Pons (tissue), 1 donor: ENCODE measurements at regions not wholly inside any gene's neighbourhood (a gene's known extent, or its start where the extent isn't known, plus 50 kb on each side); places are given as distances from the start of the nearest gene placed in this dataset.

Experiments
- DNase-seq: peaks from one replicate; pipeline ENCODE4 v3.0.0-alpha.2; 2016; ENCODE audit warnings: low spot score

DNA sequence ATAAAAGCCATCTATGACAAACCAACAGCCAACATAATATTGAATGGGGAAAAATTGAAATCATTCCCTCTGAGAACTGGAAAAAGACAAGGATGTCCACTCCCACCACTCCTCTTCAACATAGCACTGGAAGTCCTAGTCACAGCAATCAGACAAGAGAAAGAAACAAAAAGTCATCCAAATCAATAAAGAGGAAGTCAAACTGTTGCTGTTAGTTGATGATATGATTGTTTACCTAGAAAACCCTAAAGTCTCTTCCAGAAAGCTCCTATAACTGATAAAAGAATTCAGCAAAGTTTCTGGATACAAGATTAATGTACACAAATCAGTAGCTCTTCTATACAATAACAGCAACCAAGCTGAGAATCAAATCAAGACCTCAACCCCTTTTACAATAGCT lies 285.1 kb upstream of the PHF14 start:
- DNase-seq, result no peak

DNA sequence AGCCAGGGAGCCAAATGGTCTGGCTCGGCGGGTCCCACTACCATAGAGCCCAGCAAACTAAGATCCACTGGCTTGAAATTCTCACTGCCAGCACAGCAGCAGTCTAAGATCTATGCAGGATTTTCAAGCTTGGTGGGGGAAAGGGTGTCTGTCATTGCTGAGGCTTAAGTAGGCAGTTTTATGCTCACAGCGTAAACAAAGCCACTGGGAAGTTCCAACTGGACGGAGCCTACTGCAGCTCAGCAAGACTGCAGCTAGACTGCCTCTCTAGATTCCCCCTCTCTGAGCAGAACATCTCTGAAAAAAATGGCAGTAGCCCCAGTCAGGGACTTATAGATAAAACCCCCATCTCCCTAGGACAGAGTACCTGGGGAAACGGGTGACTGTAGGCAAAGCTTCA lies 277.6 kb upstream of the PHF14 start:
- DNase-seq, result no peak

DNA sequence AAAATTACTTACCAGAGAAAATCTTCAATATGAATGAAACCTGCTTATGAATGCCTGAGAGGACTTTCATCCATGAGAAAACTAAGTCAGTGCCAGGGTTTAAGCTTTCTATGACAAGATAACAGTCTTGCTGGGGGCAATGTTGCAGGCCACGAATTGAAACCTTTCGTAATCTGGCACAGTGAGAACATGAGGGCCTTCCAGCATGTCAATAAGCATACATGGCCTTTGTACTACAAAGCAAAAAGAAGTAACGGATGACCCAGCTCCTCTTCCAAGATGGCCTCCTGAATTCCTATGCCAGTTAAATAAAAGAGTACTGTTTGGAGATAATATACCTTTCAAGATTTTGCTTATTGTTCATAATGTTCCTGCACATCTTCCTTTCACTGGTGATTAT lies 270.6 kb upstream of the PHF14 start:
- no peak for DNase-seq

DNA sequence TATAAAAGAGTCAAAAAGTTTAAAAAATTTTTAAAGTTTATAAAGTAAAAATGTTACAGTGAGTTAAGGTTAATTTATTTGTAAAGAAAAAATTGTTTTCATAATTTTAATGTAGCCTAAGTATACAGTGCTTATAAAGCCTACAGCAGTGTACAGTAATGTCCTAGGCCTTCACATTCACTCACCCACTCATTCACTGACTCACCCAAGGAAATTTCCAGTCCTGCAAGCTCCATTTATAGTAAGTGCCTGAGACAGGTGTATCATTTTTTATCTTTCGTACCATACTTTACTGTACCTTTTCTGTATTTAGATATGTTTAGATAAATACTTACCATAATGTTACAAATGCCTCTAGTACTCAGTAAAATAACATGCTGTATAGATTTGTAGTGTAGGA lies 269.7 kb upstream of the PHF14 start:
- DNase-seq, result no peak

DNA sequence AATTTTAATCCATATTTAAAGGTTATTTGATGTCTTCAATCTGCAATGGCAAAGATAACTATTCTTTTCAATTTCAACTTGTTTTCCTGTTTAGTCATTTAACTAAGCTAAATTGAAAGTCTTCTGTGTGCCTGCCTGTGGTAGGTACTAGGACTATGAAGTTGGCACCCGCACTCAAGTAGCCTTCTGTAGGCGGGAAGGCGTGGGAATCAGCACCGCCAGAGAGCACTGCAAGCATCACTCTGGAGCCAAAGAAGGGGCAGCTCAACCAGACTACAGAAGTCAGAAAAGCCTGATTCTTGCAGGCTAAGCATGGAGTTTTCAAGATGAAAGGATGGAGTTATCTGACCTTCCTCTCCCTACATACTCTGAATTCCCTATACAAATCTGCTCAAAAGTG lies 269.0 kb upstream of the PHF14 start:
- DNase-seq, result no peak

DNA sequence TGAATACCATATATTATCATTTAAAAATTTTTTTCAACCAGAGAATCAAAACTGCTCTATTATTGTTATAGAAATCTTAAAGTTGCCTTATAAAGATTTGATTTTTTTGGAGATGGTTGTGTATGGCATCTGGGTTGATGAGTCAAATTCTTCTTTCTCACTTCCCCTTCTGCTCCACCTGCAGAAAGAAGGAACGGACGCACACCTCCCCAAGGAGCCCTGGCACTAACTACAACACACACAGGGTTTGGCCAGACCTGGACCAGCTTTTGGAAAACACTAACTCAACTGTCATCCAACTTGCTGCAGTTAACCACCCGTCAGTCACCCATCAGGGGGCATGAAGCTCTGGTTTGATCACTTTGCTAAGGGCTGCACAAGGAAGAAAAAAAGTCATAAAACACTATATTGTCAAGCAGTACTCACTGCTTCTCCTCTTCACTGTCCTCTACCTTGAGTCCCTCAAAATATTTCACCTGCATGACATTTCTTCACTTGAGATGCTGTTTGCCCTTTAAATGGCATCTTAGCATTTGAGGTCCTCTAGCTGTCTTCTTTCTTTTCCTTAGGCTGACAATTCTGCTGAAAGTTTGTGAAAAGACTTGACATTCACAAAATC lies 266.7 kb upstream of the PHF14 start:
- peak; percentile 11 for DNase-seq

DNA sequence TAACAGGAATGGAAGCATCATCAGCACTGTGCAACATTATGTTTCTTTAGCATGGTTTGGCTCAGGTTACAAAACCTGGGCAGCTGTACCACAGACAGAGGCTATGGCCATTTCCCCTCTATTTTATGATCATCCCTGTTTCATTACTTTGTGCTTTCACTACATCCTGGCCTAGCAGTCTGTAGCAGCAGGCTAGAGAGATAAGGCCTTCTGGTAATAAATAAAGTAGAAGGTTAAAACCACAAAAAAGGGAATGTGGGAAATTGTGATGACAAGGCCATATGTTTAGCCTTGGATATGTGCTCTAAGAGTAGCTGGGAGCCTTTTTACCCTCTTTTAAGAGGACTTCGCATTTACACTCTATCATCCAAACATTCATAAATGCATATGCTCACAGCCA lies 266.2 kb upstream of the PHF14 start:
- no peak for DNase-seq

DNA sequence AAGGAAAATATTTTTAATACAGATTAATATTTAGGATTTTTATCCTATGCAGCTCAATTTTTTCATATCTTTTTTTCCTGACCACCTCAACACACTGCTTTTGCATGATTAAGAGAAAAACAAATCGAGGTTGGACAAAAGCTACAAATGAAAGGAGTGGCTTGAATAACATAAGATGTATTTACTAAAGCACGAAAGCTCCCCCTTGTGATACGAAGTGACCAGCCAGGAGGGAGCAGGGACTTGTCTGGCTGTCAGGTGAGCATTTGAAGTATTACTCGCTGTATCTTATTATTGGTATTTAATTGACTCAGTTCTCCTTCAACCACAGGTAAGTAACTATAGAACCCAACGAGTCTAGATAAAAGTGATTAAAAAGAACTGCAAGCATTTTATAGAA lies 265.2 kb upstream of the PHF14 start:
- peak; percentile 56 for DNase-seq

DNA sequence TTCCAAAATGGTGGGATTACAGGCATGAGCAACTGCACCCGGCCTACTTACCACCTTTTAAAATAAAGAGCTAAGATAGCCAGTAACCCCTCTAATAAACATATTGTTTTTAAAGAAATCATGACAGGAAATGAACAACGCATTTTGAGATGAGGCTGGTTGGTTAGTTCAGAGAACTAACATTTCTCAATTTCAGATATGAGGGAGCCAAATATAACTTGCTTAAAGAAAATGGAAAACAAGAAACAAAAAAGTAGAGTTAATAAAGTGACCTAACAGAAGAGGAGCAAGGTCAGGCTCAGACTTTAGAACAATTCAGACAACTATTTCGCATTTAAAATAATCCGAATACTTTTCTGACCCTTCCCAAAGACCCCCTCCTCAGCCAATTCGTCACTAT lies 254.9 kb upstream of the PHF14 start:
- no peak for DNase-seq

DNA sequence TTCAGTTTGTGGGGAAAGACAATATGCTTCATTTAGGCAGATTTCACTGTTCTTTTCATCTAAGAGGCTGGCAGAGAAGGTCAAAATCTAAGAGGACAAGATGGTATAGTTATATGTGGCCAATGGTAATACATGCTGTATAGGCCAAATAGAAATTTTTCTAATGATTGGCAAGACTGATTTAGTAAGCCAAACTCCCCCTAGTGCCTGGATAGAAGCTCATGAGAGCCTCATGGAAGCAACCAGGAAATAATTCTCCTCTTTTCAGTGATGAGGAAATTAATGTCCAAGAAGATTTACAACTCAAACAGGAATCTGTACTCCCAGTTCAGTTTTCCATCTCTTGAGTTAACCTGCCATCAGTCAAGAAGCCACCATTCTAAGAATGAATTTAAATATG lies 253.6 kb upstream of the PHF14 start:
- DNase-seq, result no peak

DNA sequence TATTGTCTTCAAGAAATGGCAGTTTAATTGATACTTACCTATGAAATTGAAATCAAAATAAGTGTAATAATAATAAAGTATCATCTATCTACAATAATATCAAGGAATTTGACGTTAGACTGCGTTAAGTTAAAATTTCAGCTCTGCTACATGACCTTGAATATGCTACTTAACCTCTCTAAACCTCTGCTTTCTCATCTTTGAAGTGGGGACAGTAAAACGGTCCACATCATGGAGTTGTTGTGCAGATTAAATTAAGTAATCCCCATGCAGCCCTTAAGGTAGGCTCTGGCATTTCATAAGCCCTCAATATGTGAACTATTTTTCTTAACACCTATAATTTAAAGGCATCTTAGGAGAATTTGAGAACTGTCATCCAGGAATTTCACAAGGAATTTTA lies 252.4 kb upstream of the PHF14 start:
- DNase-seq, result no peak

DNA sequence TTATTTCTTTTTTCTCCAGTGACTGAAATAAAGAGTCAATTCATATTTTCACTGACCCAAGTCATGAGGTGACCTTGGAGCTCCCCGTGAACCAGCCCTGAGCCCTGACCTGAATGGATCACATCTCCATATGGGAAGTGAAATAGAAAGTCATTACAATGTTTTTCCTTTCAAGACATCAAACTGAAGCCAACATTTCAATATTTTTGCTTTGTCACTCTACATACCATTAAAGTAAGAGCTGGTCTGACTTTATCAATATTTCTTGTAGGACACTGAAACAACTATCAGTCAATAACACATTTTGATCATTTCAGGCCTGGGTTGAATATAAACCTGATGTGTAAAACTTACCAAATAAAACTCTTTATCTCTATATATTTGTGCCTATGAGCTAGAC lies 249.8 kb upstream of the PHF14 start:
- no peak for DNase-seq

DNA sequence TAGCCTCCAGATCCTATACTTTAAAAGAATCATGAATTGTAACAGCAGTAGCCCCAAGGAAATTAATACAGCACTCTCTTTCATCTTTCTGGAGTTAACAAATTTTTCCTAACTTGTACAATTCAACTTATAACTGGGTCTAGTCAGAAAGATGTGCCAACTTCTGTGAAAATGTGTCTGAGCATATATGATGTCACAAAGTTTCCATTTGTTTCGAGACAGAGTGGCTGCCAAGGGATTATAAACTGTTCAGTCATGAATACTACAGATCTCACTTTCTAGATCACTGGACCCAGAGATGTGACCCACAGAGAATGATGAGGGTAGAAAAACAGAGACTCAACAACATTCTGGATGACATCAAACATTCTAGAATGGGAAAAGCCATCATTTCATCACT lies 249.2 kb upstream of the PHF14 start:
- no peak for DNase-seq

DNA sequence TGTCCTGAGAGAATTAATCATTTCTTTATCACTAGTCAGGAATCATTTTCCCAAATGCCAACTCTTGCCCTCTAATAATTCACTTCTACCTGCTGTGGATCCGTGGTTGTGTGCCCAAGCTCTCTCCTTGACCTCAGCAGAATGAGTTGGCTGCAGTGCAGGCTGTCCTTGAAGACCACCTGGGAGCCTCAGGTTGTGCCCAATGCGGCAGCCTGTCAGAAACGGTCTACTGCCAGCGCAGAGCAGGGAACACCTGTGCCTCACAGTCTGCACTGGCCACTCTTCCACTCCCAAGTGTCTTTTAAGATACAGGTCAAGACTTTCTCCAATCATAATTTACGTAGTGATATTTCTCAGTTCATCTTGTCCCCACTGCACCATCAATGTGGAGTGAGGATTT lies 246.0 kb upstream of the PHF14 start:
- no peak for DNase-seq

DNA sequence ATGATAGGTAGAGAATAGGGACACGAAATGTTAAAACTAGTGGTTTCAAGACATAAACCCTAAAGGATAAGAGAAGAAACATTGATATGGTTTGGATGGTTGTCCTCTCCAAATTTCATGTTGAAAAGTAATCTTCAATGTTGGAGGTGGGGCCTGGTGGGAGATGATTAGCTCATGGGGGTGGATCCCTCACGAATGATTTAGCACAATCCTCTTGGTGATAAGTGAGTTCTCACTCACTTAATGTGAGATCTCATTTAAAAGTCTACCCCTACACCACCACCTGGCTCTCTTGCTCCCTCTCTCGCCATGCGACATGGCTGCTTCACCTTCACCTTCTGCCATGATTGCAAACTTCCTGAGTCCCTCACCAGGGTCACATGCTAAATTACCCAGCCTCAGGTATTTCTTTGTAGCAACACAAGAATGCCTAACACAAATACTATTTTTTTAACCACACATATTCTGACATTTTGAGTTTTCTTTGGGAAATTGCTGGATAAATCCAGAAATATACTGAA lies 242.4 kb upstream of the PHF14 start:
- no peak for DNase-seq

DNA sequence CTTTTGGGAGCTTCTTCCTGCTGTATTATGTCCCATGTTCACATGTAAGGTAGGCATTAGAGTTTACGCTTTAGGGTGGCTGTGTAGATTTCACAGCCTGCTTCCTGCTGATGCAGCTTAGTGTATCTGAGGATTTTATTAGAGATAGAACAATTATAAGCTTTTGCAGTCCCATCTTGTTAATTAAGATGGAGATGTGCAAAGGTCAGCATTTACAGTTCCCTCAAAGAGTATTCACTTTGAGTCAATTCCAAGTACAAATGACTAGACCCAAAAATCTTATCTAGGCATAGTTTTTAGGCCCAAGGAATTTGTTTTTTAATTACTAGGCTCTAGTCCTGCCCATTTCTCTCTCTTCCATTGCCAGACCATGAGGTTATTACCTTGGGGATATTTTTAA lies 239.9 kb upstream of the PHF14 start:
- no peak for DNase-seq

DNA sequence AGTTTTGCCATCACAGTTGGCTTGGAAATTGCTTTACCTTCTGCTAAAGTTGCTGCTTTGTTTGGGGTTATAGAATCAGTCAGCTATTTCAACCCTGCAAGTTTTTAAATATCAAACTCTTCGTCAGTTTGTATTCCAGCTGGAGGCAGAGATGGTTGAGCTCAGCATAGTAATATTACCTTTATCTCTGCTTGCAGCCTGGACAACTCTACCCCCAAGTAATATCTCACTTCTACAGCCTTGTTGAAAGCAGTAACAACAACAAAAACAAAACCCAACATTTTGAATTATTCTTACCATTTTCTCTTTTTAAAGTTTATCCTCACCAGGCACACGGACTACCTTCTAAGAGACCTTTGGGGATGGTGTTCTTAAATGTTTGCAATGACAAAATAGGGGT lies 239.1 kb upstream of the PHF14 start:
- no peak for DNase-seq

DNA sequence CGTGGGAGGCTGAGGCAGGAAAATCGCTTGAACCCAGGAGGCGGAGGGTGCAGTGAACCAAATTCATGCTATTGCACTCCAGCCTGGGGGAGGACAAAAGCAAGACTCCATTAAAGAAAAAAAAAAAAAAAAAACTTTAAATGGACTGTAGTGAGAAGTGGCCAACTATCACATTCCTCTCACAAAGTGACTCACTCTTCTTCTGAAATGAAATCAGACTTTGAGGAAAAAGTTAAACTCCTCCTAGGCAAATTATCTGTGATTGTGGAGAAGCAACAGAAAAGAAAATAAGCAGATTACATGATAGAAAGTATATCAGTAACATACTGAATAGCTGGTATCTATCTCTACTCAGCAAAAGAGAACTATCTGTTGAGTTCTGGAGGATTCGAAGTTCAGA lies 234.3 kb upstream of the PHF14 start:
- no peak for DNase-seq

DNA sequence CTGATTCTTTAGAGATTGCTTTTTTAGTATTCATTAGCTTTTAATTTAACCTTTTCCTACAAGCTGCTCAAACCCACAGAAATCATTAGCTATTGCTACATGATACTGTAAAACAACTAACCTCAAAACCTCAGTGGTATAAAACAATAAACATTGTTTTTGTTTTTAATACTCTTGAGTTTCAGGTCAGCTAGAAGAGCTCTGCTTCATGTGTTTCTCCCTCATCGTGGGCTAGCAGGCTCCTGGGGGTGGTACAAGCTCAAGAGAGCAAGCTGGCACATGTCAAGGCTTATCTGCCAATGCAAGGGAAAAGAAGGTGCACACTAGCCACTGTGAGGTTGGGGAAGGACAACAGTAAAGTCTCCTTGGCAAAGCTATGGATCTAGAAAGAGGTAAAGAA lies 232.9 kb upstream of the PHF14 start:
- no peak for DNase-seq

DNA sequence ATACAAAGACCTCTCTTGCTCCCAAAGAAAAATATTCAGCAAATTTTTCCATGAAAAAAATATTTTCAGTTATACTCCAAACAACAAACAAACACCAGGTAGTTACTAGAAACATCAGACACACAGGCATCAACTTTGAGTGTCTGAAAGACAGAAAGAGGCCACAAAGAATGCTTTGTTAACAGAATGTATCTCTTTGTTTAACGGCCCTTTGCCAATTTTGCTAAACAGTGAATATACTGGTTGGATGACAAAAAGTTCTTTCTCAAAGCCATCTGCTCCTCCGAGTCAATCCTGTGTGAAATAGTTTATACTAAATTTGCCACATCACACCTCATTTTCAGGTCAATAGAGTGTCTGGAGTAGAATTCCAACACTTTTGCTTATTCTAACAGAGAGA lies 216.7 kb upstream of the PHF14 start:
- DNase-seq, result peak; percentile 93

DNA sequence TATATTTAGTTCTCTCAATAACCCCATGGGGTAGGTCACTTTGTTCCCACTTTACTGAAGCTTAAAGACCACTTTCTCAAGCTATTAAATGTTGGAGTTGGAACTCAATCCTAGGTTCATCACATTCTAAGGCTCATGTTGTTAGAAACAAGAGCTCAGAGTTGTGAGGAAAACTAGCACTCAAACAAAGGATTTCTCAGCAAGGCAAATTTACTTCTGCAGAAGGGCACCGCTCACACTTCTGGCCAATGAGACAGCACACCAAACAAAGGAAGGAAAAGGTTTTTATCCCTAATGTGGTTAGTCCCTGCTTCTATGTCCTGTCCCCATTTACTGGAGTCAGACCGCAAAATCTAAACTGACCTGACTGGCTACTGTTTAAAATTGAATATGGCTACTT lies 214.6 kb upstream of the PHF14 start:
- no peak for DNase-seq

DNA sequence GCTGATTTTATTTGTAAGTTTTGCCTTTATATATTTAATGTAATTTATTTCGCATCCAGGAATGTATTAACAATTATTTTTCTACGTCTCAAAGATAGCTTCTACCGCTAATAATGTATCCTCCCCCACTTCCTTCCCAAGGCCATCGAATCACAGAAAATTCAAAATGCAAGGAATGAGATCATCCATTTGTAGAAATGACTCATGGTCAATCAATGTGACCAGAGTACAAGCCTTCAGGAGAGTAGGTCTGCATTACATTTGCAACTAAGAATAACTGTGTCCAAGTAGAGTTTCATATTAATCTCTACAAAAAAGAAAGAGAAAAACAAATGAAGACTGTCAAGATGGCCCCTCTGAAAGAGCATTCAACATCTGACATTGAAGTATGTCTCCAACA lies 205.9 kb upstream of the PHF14 start:
- no peak for DNase-seq

DNA sequence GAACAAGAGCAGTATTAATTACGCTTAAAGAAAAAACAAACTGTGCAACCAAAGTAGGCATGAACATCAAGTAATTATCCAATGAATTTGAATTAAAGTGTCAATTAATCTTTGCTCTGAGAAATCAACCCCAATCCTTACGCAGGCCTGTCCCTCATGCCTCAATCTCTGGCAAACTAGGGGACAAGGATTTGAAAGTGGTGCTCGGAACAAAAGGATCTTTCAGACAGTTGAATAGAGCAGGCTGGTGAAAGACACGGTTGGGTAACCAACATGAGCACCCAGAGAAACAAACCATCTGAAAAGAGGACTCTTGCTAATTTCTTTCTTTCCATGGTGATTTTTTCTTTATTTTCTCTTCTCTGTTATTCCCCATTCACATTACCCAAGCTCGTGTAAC lies 203.5 kb upstream of the PHF14 start:
- DNase-seq, result peak; percentile 67

DNA sequence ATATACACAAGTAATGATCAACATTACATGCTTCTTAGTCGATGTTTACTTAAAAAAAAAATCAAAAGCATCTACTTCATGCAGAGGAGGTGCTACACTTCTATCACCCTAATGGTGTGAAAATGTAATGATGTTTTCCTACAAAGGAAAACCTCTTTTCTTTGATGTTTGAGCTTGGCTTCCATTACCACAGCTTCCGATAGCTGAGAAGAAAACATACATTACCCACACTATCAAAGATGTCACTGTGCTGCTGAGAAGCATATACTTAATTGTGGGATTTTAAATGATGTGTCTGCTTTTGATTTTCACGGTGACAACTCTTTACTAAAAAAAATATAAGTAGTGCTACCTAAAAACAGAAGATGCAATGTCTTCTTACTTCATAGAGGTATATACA lies 200.2 kb upstream of the PHF14 start:
- no peak for DNase-seq
